C4-2B (cell line): ENCODE measurements at regions not wholly inside any gene's neighbourhood (a gene's known extent, or its start where the extent isn't known, plus 50 kb on each side); places are given as distances from the start of the nearest gene placed in this dataset.

Experiments
- CTCF ChIP-seq: fragments of 450-650 bp; conservative IDR thresholded peaks from 2 replicates; pipeline ENCODE4 v1.5.1; 2017; ENCODE audit warnings: mild to moderate bottlenecking
- ZFX ChIP-seq: fragments of 450-650 bp; IDR thresholded peaks from 2 replicates; pipeline ENCODE4 v1.6.1; 2017

GRCh38 chr17:74076446-74076845 lies 127.0 kb upstream of the RPL38 start:
- TF ChIP-seq CTCF (no peak), ZFX (no peak)
